CD4-positive, alpha-beta T cell (primary cell): ENCODE measurements at regions not wholly inside any gene's neighbourhood (a gene's known extent, or its start where the extent isn't known, plus 50 kb on each side); places are given as distances from the start of the nearest gene placed in this dataset.

ENCODE experiments used
- ATAC-seq: fragments of 200-7000 bp; cut with Tn5 transposase; one replicate; pipeline ENCODE4 v1.10.0; 2022; ENCODE audit warnings: mild to moderate bottlenecking; ENCODE audit not compliant: poor library complexity
- CTCF ChIA-PET: fragments of 350-600 bp; sonication (Branson Sonifier 250); formaldehyde crosslinking; loops from one replicate; lab custom pipeline; 2021; ENCODE audit warnings: antibody characterized with exemption, inconsistent platforms; lab: Charles Lee
- POLR2A ChIA-PET: fragments of 350-600 bp; sonication (Branson Sonifier 250); formaldehyde crosslinking; loops from one replicate; lab custom pipeline; 2021; ENCODE audit warnings: antibody characterized with exemption, inconsistent platforms; lab: Charles Lee
- DNase-seq, 14 experiments: peaks; one replicate each; pipeline ENCODE4 v3.0.0-alpha.2; 2013 to 2020; ENCODE audit warnings: mixed read lengths in 2 of 14
- H3K27ac ChIP-seq, 2 donors: one replicate each; pipeline versions ENCODE4 v1.5.1 to v1.7.0; 2013; ENCODE audit warnings: low read length in 2 of 2, low read depth in 1 of 2, mild to moderate bottlenecking in 1 of 2
- H3K27me3 ChIP-seq, 2 experiments: 1 replicate in 1 of 2; 2 replicates in 1 of 2; pipeline versions ENCODE4 v1.6.1 to v1.7.0; 2013; ENCODE audit warnings: low read length in 2 of 2, control low read depth in 1 of 2, mild to moderate bottlenecking in 1 of 2, moderate library complexity in 1 of 2; ENCODE audit not compliant: insufficient read depth in 2 of 2, control insufficient read depth in 1 of 2
- H3K36me3 ChIP-seq: one replicate; pipeline ENCODE4 v1.6.1; 2013; ENCODE audit warnings: low read length, control low read depth; ENCODE audit not compliant: insufficient read depth
- H3K4me1 ChIP-seq: one replicate; pipeline ENCODE4 v1.6.1; 2013; ENCODE audit warnings: low read length, control low read depth; ENCODE audit not compliant: insufficient read depth
- H3K4me3 ChIP-seq: one replicate; pipeline ENCODE4 v1.5.1; 2013; ENCODE audit warnings: mild to moderate bottlenecking, low read length, moderate library complexity
- H3K9me3 ChIP-seq, 2 experiments: 1 replicate in 1 of 2; 2 replicates in 1 of 2; pipeline versions ENCODE4 v1.6.1 to v1.7.0; 2013; ENCODE audit warnings: low read length in 2 of 2, mild to moderate bottlenecking in 2 of 2, control low read depth in 1 of 2, moderate library complexity in 1 of 2; ENCODE audit not compliant: control insufficient read depth in 1 of 2, insufficient read depth in 1 of 2
- H3K27ac Mint-ChIP-seq: one replicate; pipeline ENCODE4 v1.8.0; 2020; ENCODE audit warnings: mixed read lengths
- H3K27me3 Mint-ChIP-seq: one replicate; pipeline ENCODE4 v1.8.0; 2021; ENCODE audit warnings: mixed read lengths
- H3K36me3 Mint-ChIP-seq: one replicate; pipeline ENCODE4 v1.8.0; 2021; ENCODE audit warnings: low read depth, mixed read lengths
- H3K4me1 Mint-ChIP-seq: one replicate; pipeline ENCODE4 v1.8.0; 2021; ENCODE audit warnings: low read depth, mixed read lengths
- H3K4me3 Mint-ChIP-seq: one replicate; pipeline ENCODE4 v1.8.0; 2020; ENCODE audit warnings: mild to moderate bottlenecking, mixed read lengths
- H3K9me3 Mint-ChIP-seq: one replicate; pipeline ENCODE4 v1.8.0; 2020; ENCODE audit warnings: mixed read lengths
- CTCF ChIP-seq: fragments of 200-600 bp; IDR thresholded peaks from one replicate; pipeline ENCODE4 v1.8.0; 2022; ENCODE audit warnings: antibody characterized with exemption, mild to moderate bottlenecking
- intact Hi-C, 2 experiments: fragments of 100-400 bp; cut with DNase I in 1 of 2; cut with micrococcal nuclease in 1 of 2; formaldehyde crosslinking; loops; one replicate each; pipeline versions ENCODE4 v1.15.1 to v1.9.0; 2023 to 2025; cut with DNase I, micrococcal nuclease

GRCh38 chr11:8340296-8340695 lies 76.6 kb upstream of the LMO1 start:
- Mint-ChIP-seq H3K27ac (no peak overlapping the region), H3K4me1 (no peaks in the 10 kb centered on the region), H3K9me3 (no peaks in the 10 kb centered on the region), H3K4me3 (no peak overlapping the region), H3K27me3 (peaks cover 6% of the 10 kb centered on the region), H3K36me3 (no peaks in the 10 kb centered on the region)
- no peak for TF ChIP-seq CTCF
- intact Hi-C loops: no loop called here
- Histone ChIP-seq H3K27me3 (peaks cover 0 to 6% of the 10 kb centered on the region in 2 experiments), H3K27ac (no peak overlapping the region), H3K9me3 (peaks cover 0 to 10% of the 10 kb centered on the region in 2 experiments), H3K4me3 (no peak overlapping the region), H3K4me1 (peaks cover 3% of the 10 kb centered on the region), H3K36me3 (no peaks in the 10 kb centered on the region)
- ChIA-PET POLR2A (no interaction called here), CTCF (no interaction called here)
- DNase-seq: peak in 2 of 14 experiments; percentile 27 to 32
- ATAC-seq: no peak

- ChIA-PET CTCF (no interaction called here), POLR2A (no interaction called here)
- DNase-seq: no peak
- intact Hi-C loops: no loop called here
- Mint-ChIP-seq H3K27me3 (no peaks in the 10 kb centered on the region), H3K36me3 (no peaks in the 10 kb centered on the region), H3K4me3 (no peak overlapping the region), H3K27ac (no peak overlapping the region), H3K4me1 (no peaks in the 10 kb centered on the region), H3K9me3 (no peaks in the 10 kb centered on the region)
- H3K27me3 ChIP-seq: peaks cover 0 to 6% of the 10 kb centered on the region in 2 experiments
- no peak for TF ChIP-seq CTCF
- no peak overlapping the region for H3K27ac ChIP-seq
- peaks cover 3% of the 10 kb centered on the region for H3K4me1 ChIP-seq
- H3K36me3 ChIP-seq: no peaks in the 10 kb centered on the region
- H3K9me3 ChIP-seq: peaks cover 0 to 10% of the 10 kb centered on the region in 2 experiments
- H3K4me3 ChIP-seq: no peak overlapping the region
- no peak for ATAC-seq
Measured at GRCh38 chr11:8339592-8340022, 75.9 kb upstream of the LMO1 start.

GRCh38 chr11:8338138-8338537 lies 74.5 kb upstream of the LMO1 start:
- Mint-ChIP-seq H3K4me3 (no peak overlapping the region), H3K9me3 (no peaks in the 10 kb centered on the region), H3K4me1 (no peaks in the 10 kb centered on the region), H3K27me3 (no peaks in the 10 kb centered on the region), H3K36me3 (no peaks in the 10 kb centered on the region), H3K27ac (no peak overlapping the region)
- Histone ChIP-seq H3K27me3 (peaks cover 0 to 6% of the 10 kb centered on the region in 2 experiments), H3K9me3 (peaks cover 0 to 3% of the 10 kb centered on the region in 2 experiments), H3K4me3 (no peak overlapping the region), H3K4me1 (peaks cover under 1% of the 10 kb centered on the region), H3K36me3 (no peaks in the 10 kb centered on the region), H3K27ac (no peak overlapping the region)
- POLR2A ChIA-PET: no interaction called here
- ATAC-seq (no peak), DNase-seq (peak in 3 of 14 experiments; percentile 18 to 39 (median 29))
- intact Hi-C loops: no loop called here
- CTCF ChIA-PET: no interaction called here
- TF ChIP-seq CTCF: no peak
